Uterus (tissue), 3 donors: ENCODE measurements at regions not wholly inside any gene's neighbourhood (a gene's known extent, or its start where the extent isn't known, plus 50 kb on each side); places are given as distances from the start of the nearest gene placed in this dataset.
"Not testable (repeated sequence)": the region's sequence is repeated elsewhere in the genome, so short reads cannot be mapped to it uniquely, and the experiment has no call there.

Experiments used
- DNase-seq, 2 donors: peaks; one replicate each; pipeline ENCODE4 v3.0.0-alpha.2; 2019 to 2020
- H3K27ac ChIP-seq, 2 donors: fragments of 200-600 bp; sonication (generic); 1 replicate in 1 of 2; 2 replicates in 1 of 2; pipeline ENCODE4 v1.5.1; 2016 to 2018
- H3K27me3 ChIP-seq, 2 donors: fragments of 200-600 bp; sonication (generic); one replicate each; pipeline ENCODE4 v1.5.1; 2018 to 2019; ENCODE audit warnings: control low read depth in 1 of 2
- H3K36me3 ChIP-seq, 2 donors: fragments of 200-600 bp; sonication (generic); one replicate each; pipeline ENCODE4 v1.5.1; 2019; ENCODE audit warnings: control low read depth in 1 of 2
- H3K4me1 ChIP-seq, 2 donors: fragments of 200-600 bp; sonication (generic); one replicate each; pipeline ENCODE4 v1.5.1; 2018 to 2019; ENCODE audit warnings: control low read depth in 1 of 2
- H3K4me3 ChIP-seq, 2 donors: fragments of 200-600 bp; sonication (generic); 1 replicate in 1 of 2; 2 replicates in 1 of 2; pipeline ENCODE4 v1.5.1; 2018 to 2019; ENCODE audit warnings: mild to moderate bottlenecking in 1 of 2
- H3K9me3 ChIP-seq, 2 donors: fragments of 200-600 bp; sonication (generic); one replicate each; pipeline ENCODE4 v1.5.1; 2019; ENCODE audit warnings: control low read depth in 1 of 2
- CTCF ChIP-seq, 4 experiments: fragments of 200-600 bp in 2 of 4; fragments of 450-650 bp in 2 of 4; sonication (generic) in 2 of 4; IDR thresholded peaks; one replicate each; pipeline ENCODE4 v1.5.1; 2016 to 2019; ENCODE audit warnings: antibody characterized with exemption in 4 of 4, mild to moderate bottlenecking in 2 of 4, moderate library complexity in 1 of 4
- POLR2A ChIP-seq, 2 donors: fragments of 450-650 bp; IDR thresholded peaks; one replicate each; pipeline ENCODE4 v1.6.1; 2016; ENCODE audit warnings: antibody characterized with exemption in 2 of 2, mild to moderate bottlenecking in 1 of 2, moderate library complexity in 1 of 2
- intact Hi-C: fragments of 100-400 bp; cut with DNase I; formaldehyde crosslinking; loops from one replicate; pipeline ENCODE4 v1.15.1; 2023; ENCODE audit warnings: low total_unique reads
- donor health status: DM: yes; HTN: yes; CAD: no.

- intact Hi-C loops = no loop called here
- Histone ChIP-seq H3K36me3 (no peaks in the 10 kb centered on the region), H3K27ac (no peak overlapping the region), H3K4me3 (no peak overlapping the region), H3K9me3 (no peaks in the 10 kb centered on the region), H3K27me3 (no peaks in the 10 kb centered on the region), H3K4me1 (no peaks in the 10 kb centered on the region)
- no peak for DNase-seq
- TF ChIP-seq POLR2A (IDR thresholded peaks at IDR 0.05) (no peak), CTCF (IDR thresholded peaks at IDR 0.05) (no peak)
Observed at GRCh38 chr16:87034317-87034716, 282.9 kb downstream of the C16orf95 start.

- intact Hi-C loops = no loop called here
- no peak for TF ChIP-seq CTCF (IDR thresholded peaks at IDR 0.05)
- TF ChIP-seq POLR2A (IDR thresholded peaks at IDR 0.05) = no peak
Observed at GRCh38 chr16:87035053-87035452, 282.1 kb downstream of the C16orf95 start.

GRCh38 chr16:87037012-87037411 is 280.2 kb downstream of the C16orf95 start:
- Histone ChIP-seq H3K36me3 (no peaks in the 10 kb centered on the region), H3K27ac (no peak overlapping the region), H3K9me3 (no peaks in the 10 kb centered on the region), H3K27me3 (no peaks in the 10 kb centered on the region), H3K4me1 (no peaks in the 10 kb centered on the region), H3K4me3 (no peak overlapping the region)
- intact Hi-C loops = no loop called here
- TF ChIP-seq CTCF (IDR thresholded peaks at IDR 0.05) (no peak), POLR2A (IDR thresholded peaks at IDR 0.05) (no peak)
- no peak for DNase-seq

More at GRCh38 chr16:87035053-87035452, 282.1 kb downstream of the C16orf95 start:
- H3K4me1 ChIP-seq = no peaks in the 10 kb centered on the region
- no peak overlapping the region for H3K27ac ChIP-seq
- H3K27me3 ChIP-seq = no peaks in the 10 kb centered on the region
- no peaks in the 10 kb centered on the region for H3K36me3 ChIP-seq
- no peaks in the 10 kb centered on the region for H3K9me3 ChIP-seq
- DNase-seq = no peak
- no peak overlapping the region for H3K4me3 ChIP-seq

GRCh38 chr16:87038528-87038927 is 278.7 kb downstream of the C16orf95 start:
- H3K27me3 ChIP-seq, H3K9me3 ChIP-seq, H3K27ac ChIP-seq, DNase-seq, intact Hi-C loops, H3K4me1 ChIP-seq, H3K4me3 ChIP-seq, H3K36me3 ChIP-seq: not testable (repeated sequence)

GRCh38 chr16:87040169-87041117 is 276.7 kb downstream of the C16orf95 start:
- intact Hi-C loops = no loop called here
- H3K27me3 ChIP-seq = no peaks in the 10 kb centered on the region
- TF ChIP-seq POLR2A (IDR thresholded peaks at IDR 0.05) = no peak
- no peak for TF ChIP-seq CTCF (IDR thresholded peaks at IDR 0.05)
- no peak overlapping the region for H3K4me3 ChIP-seq
- DNase-seq = no peak
- no peaks in the 10 kb centered on the region for H3K9me3 ChIP-seq
- no peak overlapping the region for H3K27ac ChIP-seq
- no peaks in the 10 kb centered on the region for H3K36me3 ChIP-seq
- peaks cover 0 to 5% of the 10 kb centered on the region in 2 donors for H3K4me1 ChIP-seq
